Gastroesophageal sphincter (tissue), 4 donors: ENCODE measurements at regions not wholly inside any gene's neighbourhood (a gene's known extent, or its start where the extent isn't known, plus 50 kb on each side); places are given as distances from the start of the nearest gene placed in this dataset.

ENCODE experiments used
- ATAC-seq: fragments of 150-250 bp; one replicate; pipeline ENCODE4 v1.9.1; 2016; ENCODE audit warnings: mild to moderate bottlenecking, moderate library complexity
- H3K27ac ChIP-seq, 4 donors: fragments of 200-600 bp; sonication (generic) in 3 of 4; 1 replicate in 3 of 4; 2 replicates in 1 of 4; pipeline ENCODE4 v1.5.1; 2016 to 2019
- H3K27me3 ChIP-seq: fragments of 200-600 bp; sonication (generic); one replicate; pipeline ENCODE4 v1.5.1; 2019
- H3K36me3 ChIP-seq, 2 donors: fragments of 200-600 bp; sonication (generic); one replicate each; pipeline ENCODE4 v1.5.1; 2019; ENCODE audit warnings: control low read depth in 1 of 2
- H3K4me1 ChIP-seq, 3 donors: fragments of 200-600 bp; sonication (generic); 1 replicate in 2 of 3; 2 replicates in 1 of 3; pipeline ENCODE4 v1.5.1; 2016 to 2019; ENCODE audit warnings: control low read depth in 2 of 3
- H3K4me3 ChIP-seq, 2 donors: fragments of 200-600 bp; sonication (generic); one replicate each; pipeline ENCODE4 v1.5.1; 2019; ENCODE audit warnings: mild to moderate bottlenecking in 1 of 2, moderate library complexity in 1 of 2
- H3K9me3 ChIP-seq, 3 donors: fragments of 200-600 bp; sonication (generic); one replicate each; pipeline ENCODE4 v1.5.1; 2017 to 2019; ENCODE audit warnings: control low read depth in 2 of 3
- CTCF ChIP-seq, 4 experiments: fragments of 200-600 bp in 2 of 4; fragments of 450-650 bp in 2 of 4; sonication (generic) in 1 of 4; IDR thresholded peaks; one replicate each; pipeline ENCODE4 v1.5.1; 2017 to 2019; ENCODE audit warnings: antibody characterized with exemption in 4 of 4, mild to moderate bottlenecking in 2 of 4, moderate library complexity in 2 of 4
- EP300 ChIP-seq: sonication (generic); formaldehyde crosslinking; IDR thresholded peaks from one replicate; pipeline ENCODE4 v1.6.1; 2017; ENCODE audit warnings: antibody characterized with exemption, mild to moderate bottlenecking
- POLR2A ChIP-seq, 2 donors: fragments of 450-650 bp; IDR thresholded peaks; one replicate each; pipeline ENCODE4 v1.6.1; 2017; ENCODE audit warnings: antibody characterized with exemption in 2 of 2, mild to moderate bottlenecking in 2 of 2, moderate library complexity in 1 of 2
- POLR2AphosphoS5 ChIP-seq: sonication (generic); formaldehyde crosslinking; IDR thresholded peaks from one replicate; pipeline ENCODE4 v1.6.1; 2017; ENCODE audit warnings: antibody characterized with exemption
- WGBS, 2 donors: methylation state at CpG; one replicate each; pipeline ENCODE4 v1.1.5; 2018; ENCODE audit warnings: low coverage in 1 of 2; 5-methylcytosine and 5-hydroxymethylcytosine counted together

GRCh38 chr7:85564861-85565260 lies 378.0 kb upstream of the SEMA3D start:
- H3K27me3 ChIP-seq = no peaks in the 10 kb centered on the region
- 29 to 46% methylated on average over 3 of the region's 3 CpGs for WGBS, 2 donors
- no peak for ATAC-seq
- H3K36me3 ChIP-seq = no peaks in the 10 kb centered on the region
- TF ChIP-seq POLR2AphosphoS5 (no peak), EP300 (no peak), CTCF (IDR thresholded peaks at IDR 0.05) (no peak), POLR2A (IDR thresholded peaks at IDR 0.05) (no peak)
- no peak overlapping the region for H3K4me3 ChIP-seq
- no peaks in the 10 kb centered on the region for H3K4me1 ChIP-seq
- no peak overlapping the region for H3K27ac ChIP-seq
- no peaks in the 10 kb centered on the region for H3K9me3 ChIP-seq

GRCh38 chr7:85561706-85562105 lies 374.9 kb upstream of the SEMA3D start:
- ATAC-seq = no peak
- Histone ChIP-seq H3K4me1 (no peaks in the 10 kb centered on the region), H3K4me3 (no peak overlapping the region), H3K27ac (no peak overlapping the region), H3K36me3 (no peaks in the 10 kb centered on the region), H3K9me3 (no peaks in the 10 kb centered on the region), H3K27me3 (no peaks in the 10 kb centered on the region)
- TF ChIP-seq POLR2A (IDR thresholded peaks at IDR 0.05) (no peak), EP300 (no peak), POLR2AphosphoS5 (no peak)

GRCh38 chr7:85554236-85555178 lies 367.7 kb upstream of the SEMA3D start:
- ATAC-seq = no peak
- WGBS, 2 donors = 70 to 71% methylated on average over 5 of the region's 5 CpGs
- Histone ChIP-seq H3K4me3 (no peak overlapping the region), H3K4me1 (no peaks in the 10 kb centered on the region), H3K36me3 (no peaks in the 10 kb centered on the region), H3K9me3 (no peaks in the 10 kb centered on the region), H3K27ac (no peak overlapping the region), H3K27me3 (no peaks in the 10 kb centered on the region)
- no peak for TF ChIP-seq POLR2A (IDR thresholded peaks at IDR 0.05)
- TF ChIP-seq CTCF (IDR thresholded peaks at IDR 0.05) = peak; percentile 51 to 68 (median 64)

- no peaks in the 10 kb centered on the region for H3K36me3 ChIP-seq
- H3K27me3 ChIP-seq = no peaks in the 10 kb centered on the region
- no peaks in the 10 kb centered on the region for H3K4me1 ChIP-seq
- 76 to 80% methylated on average over 3 of the region's 3 CpGs for WGBS, 2 donors
- peaks cover 0 to 8% (median 0%) of the 10 kb centered on the region in 3 donors for H3K9me3 ChIP-seq
- ATAC-seq = no peak
- TF ChIP-seq POLR2AphosphoS5 (no peak), EP300 (no peak), CTCF (IDR thresholded peaks at IDR 0.05) (no peak), POLR2A (IDR thresholded peaks at IDR 0.05) (no peak)
- H3K4me3 ChIP-seq = no peak overlapping the region
- H3K27ac ChIP-seq = no peak overlapping the region
Observed at GRCh38 chr7:85535974-85536729, 349.3 kb upstream of the SEMA3D start.

- WGBS, 2 donors = 26 to 28% methylated on average over 4 of the region's 4 CpGs
- no peak overlapping the region for H3K27ac ChIP-seq
- TF ChIP-seq CTCF (IDR thresholded peaks at IDR 0.05) = no peak
- TF ChIP-seq POLR2A (IDR thresholded peaks at IDR 0.05) = no peak
- no peak for TF ChIP-seq EP300
- TF ChIP-seq POLR2AphosphoS5 = no peak
- no peaks in the 10 kb centered on the region for H3K36me3 ChIP-seq
- no peaks in the 10 kb centered on the region for H3K27me3 ChIP-seq
- no peaks in the 10 kb centered on the region for H3K9me3 ChIP-seq
- no peak for ATAC-seq
- no peaks in the 10 kb centered on the region for H3K4me1 ChIP-seq
- H3K4me3 ChIP-seq = no peak overlapping the region
Observed at GRCh38 chr7:85529831-85530230, 343.0 kb upstream of the SEMA3D start.
